ENCODE measurements at regions not wholly inside any gene's neighbourhood (a gene's known extent, or its start where the extent isn't known, plus 50 kb on each side); places are given as distances from the start of the nearest gene placed in this dataset.
A peak's percentile ranks its signal among the peaks of the same experiment; 100 is the strongest.
"Not testable (repeated sequence)": the region's sequence is repeated elsewhere in the genome, so short reads cannot be mapped to it uniquely, and the experiment has no call there.

DNA sequence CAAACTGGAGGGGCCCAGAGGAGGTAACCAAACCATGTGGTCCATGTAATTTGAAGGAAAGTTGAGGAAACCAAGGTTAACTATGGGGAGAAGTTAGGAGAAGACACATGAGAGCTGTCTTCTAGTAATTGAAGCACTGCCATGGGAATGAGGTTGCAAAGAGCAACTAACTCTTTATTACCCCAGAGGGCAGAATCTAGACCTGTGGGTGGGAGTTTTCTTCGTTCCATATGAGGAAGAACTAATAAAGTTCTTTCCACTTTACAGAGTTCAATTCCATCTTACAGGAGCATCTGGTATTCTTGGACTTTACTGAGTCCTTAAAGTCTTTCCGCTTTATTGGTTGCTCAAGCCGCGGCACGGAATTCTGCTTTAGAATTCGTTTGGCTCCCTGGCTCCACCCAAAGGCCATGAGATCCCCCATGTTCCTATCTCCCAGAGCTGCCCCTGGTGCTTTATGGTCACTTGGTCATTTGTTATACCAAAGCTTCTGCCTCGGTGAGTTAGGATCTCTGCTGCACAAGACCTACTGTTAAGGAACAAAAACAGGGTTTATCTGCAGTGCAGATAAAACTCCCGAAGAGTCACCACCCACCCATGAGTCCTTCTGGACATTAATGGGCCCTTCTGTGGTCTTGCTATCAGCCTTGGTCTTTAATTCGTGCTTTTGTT is 89.5 kb upstream of the UMPS start:
- H3K9me3 ChIP-seq (ENCODE audit: control insufficient read depth in 2 of 3, insufficient read depth in 1 of 3, low read length in 3 of 3) = no peaks in the 10 kb centered on the region
- no peak overlapping the region for H3K4me3 ChIP-seq (ENCODE audit: low read length in 3 of 3)
- no peak for FAIRE-seq
- H3K9ac ChIP-seq (ENCODE audit: low read length in 3 of 3) = no peak overlapping the region
- TF ChIP-seq CTCF (IDR thresholded peaks at IDR 0.05; ENCODE audit: borderline replicate concordance, extremely low read depth, insufficient read depth) = no peak
- no peak overlapping the region for H3K27ac ChIP-seq (ENCODE audit: low read depth in 2 of 2, low read length in 2 of 2)
- H3K36me3 ChIP-seq (ENCODE audit: control insufficient read depth in 2 of 3, insufficient read depth in 3 of 3, low read length in 3 of 3) = no peaks in the 10 kb centered on the region
- H3K27me3 ChIP-seq (ENCODE audit: control insufficient read depth, insufficient read depth, low read length) = no peaks in the 10 kb centered on the region
- no peak for DNase-seq
- intact Hi-C loops (cut with DNase I) = no loop called here
- H3K4me1 ChIP-seq (ENCODE audit: control insufficient read depth in 2 of 3, insufficient read depth in 2 of 3, low read depth in 1 of 3, low read length in 3 of 3) = peaks cover 0 to 9% (median 8%) of the 10 kb centered on the region in 3 donors

DNA sequence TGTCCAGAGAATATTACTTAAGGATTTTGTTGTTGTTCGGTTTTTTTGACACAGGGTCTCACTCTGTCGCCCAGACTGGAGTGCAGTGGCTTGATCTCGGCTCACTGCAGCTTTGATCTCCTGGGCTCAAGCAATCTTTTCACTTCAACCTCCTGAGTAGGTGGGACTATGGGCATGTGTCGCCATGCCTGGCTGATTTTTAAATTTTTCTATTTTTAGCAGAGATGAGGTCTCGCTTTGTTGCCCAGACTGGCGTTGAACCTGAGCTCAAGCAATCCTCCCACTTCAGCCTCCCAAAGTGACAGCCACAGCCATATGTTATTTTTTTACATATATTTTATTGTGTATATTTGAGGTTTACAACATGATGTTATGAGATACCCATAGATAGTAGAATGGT is 86.8 kb upstream of the UMPS start:
- H3K27me3 ChIP-seq (ENCODE audit: control insufficient read depth, insufficient read depth, low read length) = no peaks in the 10 kb centered on the region
- no peak for FAIRE-seq
- intact Hi-C loops (cut with DNase I) = no loop called here
- no peaks in the 10 kb centered on the region for H3K9me3 ChIP-seq (ENCODE audit: control insufficient read depth in 2 of 3, insufficient read depth in 1 of 3, low read length in 3 of 3)
- peak in 1 of 5 donors; percentile 13 for DNase-seq
- H3K9ac ChIP-seq (ENCODE audit: low read length in 3 of 3) = no peak overlapping the region
- TF ChIP-seq CTCF (IDR thresholded peaks at IDR 0.05; ENCODE audit: borderline replicate concordance, extremely low read depth, insufficient read depth) = no peak
- H3K4me3 ChIP-seq (ENCODE audit: low read length in 3 of 3) = no peak overlapping the region
- no peaks in the 10 kb centered on the region for H3K36me3 ChIP-seq (ENCODE audit: control insufficient read depth in 2 of 3, insufficient read depth in 3 of 3, low read length in 3 of 3)
- H3K27ac ChIP-seq (ENCODE audit: low read depth in 2 of 2, low read length in 2 of 2) = no peak overlapping the region
- no peaks in the 10 kb centered on the region for H3K4me1 ChIP-seq (ENCODE audit: control insufficient read depth in 2 of 3, insufficient read depth in 2 of 3, low read depth in 1 of 3, low read length in 3 of 3)

DNA sequence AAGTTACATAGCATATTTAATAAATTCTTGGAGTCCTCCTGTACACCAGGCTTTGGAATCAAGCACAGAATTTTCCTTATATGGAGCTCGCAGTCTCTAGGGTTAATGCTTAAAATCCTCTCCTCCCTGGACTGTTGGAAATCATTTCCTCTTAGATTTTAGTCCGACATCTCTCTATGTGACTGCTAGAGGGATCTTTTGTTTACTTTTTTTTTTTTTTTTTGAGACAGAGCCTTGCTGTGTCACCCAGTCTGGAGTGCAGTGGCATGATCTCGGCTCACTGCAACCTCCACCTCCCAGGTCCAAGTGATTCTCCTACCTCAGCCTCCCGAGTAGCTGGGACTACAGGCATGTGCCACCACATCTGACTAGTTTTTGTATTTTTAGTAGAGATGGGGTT is 84.1 kb upstream of the UMPS start:
- H3K36me3 ChIP-seq (ENCODE audit: control insufficient read depth in 2 of 3, insufficient read depth in 3 of 3, low read length in 3 of 3); H3K4me1 ChIP-seq (ENCODE audit: control insufficient read depth in 2 of 3, insufficient read depth in 2 of 3, low read depth in 1 of 3, low read length in 3 of 3); H3K27ac ChIP-seq (ENCODE audit: low read depth in 2 of 2, low read length in 2 of 2); H3K9ac ChIP-seq (ENCODE audit: low read length in 3 of 3); H3K27me3 ChIP-seq (ENCODE audit: control insufficient read depth, insufficient read depth, low read length); H3K4me3 ChIP-seq (ENCODE audit: low read length in 3 of 3); FAIRE-seq; intact Hi-C loops (cut with DNase I); DNase-seq; H3K9me3 ChIP-seq (ENCODE audit: control insufficient read depth in 2 of 3, insufficient read depth in 1 of 3, low read length in 3 of 3): not testable (repeated sequence)

DNA sequence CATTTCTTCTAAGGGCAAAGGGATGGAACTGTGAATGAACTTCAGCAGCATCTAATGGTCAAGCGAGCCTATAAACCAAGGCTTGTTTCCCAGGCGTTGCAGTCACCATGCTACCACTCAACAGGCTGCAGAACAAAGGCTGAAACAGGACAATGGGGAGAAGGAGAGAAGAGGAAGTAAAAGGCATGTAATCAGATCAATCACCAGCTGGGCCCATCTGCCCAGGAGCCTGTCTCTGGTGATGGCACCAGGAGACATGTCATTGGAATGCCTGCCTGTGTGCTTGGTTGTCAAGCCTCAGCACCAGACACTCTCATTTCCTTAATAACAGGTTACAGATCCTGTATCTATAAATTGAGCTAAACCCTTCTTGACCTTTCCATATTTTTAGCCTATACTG is 81.7 kb upstream of the UMPS start:
- intact Hi-C loops (cut with DNase I) = no loop called here
- no peak overlapping the region for H3K9ac ChIP-seq (ENCODE audit: low read length in 3 of 3)
- H3K36me3 ChIP-seq (ENCODE audit: control insufficient read depth in 2 of 3, insufficient read depth in 3 of 3, low read length in 3 of 3) = peaks cover 0 to 5% (median 2%) of the 10 kb centered on the region in 3 donors
- no peak for DNase-seq
- H3K27me3 ChIP-seq (ENCODE audit: control insufficient read depth, insufficient read depth, low read length) = no peaks in the 10 kb centered on the region
- H3K27ac ChIP-seq (ENCODE audit: low read depth in 2 of 2, low read length in 2 of 2) = no peak overlapping the region
- no peaks in the 10 kb centered on the region for H3K4me1 ChIP-seq (ENCODE audit: control insufficient read depth in 2 of 3, insufficient read depth in 2 of 3, low read depth in 1 of 3, low read length in 3 of 3)
- no peak overlapping the region for H3K4me3 ChIP-seq (ENCODE audit: low read length in 3 of 3)
- no peak for FAIRE-seq
- TF ChIP-seq CTCF (IDR thresholded peaks at IDR 0.05; ENCODE audit: borderline replicate concordance, extremely low read depth, insufficient read depth) = no peak
- no peaks in the 10 kb centered on the region for H3K9me3 ChIP-seq (ENCODE audit: control insufficient read depth in 2 of 3, insufficient read depth in 1 of 3, low read length in 3 of 3)
